GM12878 (cell line): ENCODE measurements at regions not wholly inside any gene's neighbourhood (a gene's known extent, or its start where the extent isn't known, plus 50 kb on each side); places are given as distances from the start of the nearest gene placed in this dataset.

Source experiments
- ATAC-seq: fragments of 200-7000 bp; cut with Tn5 transposase; 3 replicates; pipeline ENCODE4 v1.9.1; 2020; ENCODE audit warnings: mild to moderate bottlenecking, moderate library complexity
- BruUV-seq: library from RNA; stranded (reverse); fragments of 400-500 nt; replicated peaks from 2 replicates; lab custom pipeline; 2021; lab: Mats Ljungman, UMichigan
- CTCF ChIA-PET: fragments of 300-600 bp; sonication (Branson Sonifier 250); formaldehyde crosslinking; extraction: SDS; loops from one replicate; lab custom pipeline; 2021; ENCODE audit warnings: inconsistent platforms; lab: Yijun Ruan, JAX
- POLR2A ChIA-PET: fragments of 350-600 bp; formaldehyde crosslinking; extraction: SDS; loops from one replicate; lab custom pipeline; 2021; ENCODE audit warnings: inconsistent platforms; lab: Charles Lee
- RAD21 ChIA-PET: fragments of 300-600 bp; sonication (Branson Sonifier 250); formaldehyde crosslinking; loops from one replicate; lab custom pipeline; 2023; ENCODE audit warnings: antibody characterized with exemption; ENCODE audit not compliant: unreplicated experiment; lab: Charles Lee
- SMC1A ChIA-PET: fragments of 300-600 bp; sonication (Branson Sonifier 250); formaldehyde crosslinking; loops from one replicate; lab custom pipeline; 2023; ENCODE audit not compliant: unreplicated experiment, uncharacterized antibody; lab: Charles Lee
- DNase-seq: peaks from one replicate; pipeline ENCODE4 v3.0.0-alpha.2; 2011; ENCODE audit warnings: low read depth, low spot score
- FAIRE-seq: peaks from 3 replicates; lab custom pipeline; 2011; peaks lifted over from hg19 to GRCh38; lab: Jason Lieb, UNC
- H2AFZ ChIP-seq: 2 replicates; pipeline ENCODE4 v1.6.0; 2011; ENCODE audit warnings: low read depth, low read length, control low read depth; ENCODE audit not compliant: control insufficient read depth
- H3K27ac ChIP-seq: 2 replicates; pipeline ENCODE4 v1.5.1; 2011; ENCODE audit warnings: control low read depth; ENCODE audit not compliant: control insufficient read depth, insufficient read depth
- H3K27me3 ChIP-seq, 2 experiments: replicated peaks in 1 of 2; 2 replicates each; pipeline versions ENCODE4 v1.6.0 to v1.6.1; 2011; ENCODE audit warnings: low read length in 1 of 2; ENCODE audit not compliant: control insufficient read depth in 2 of 2, insufficient read depth in 2 of 2
- H3K36me3 ChIP-seq, 2 experiments: 2 replicates each; pipeline ENCODE4 v1.5.1; 2011; ENCODE audit warnings: low read length in 1 of 2; ENCODE audit not compliant: control insufficient read depth in 2 of 2, insufficient read depth in 2 of 2
- H3K4me1 ChIP-seq: 2 replicates; pipeline ENCODE4 v1.6.1; 2011; ENCODE audit warnings: mild to moderate bottlenecking, low read length, moderate library complexity, mixed read lengths; ENCODE audit not compliant: control insufficient read depth, insufficient read depth
- H3K4me2 ChIP-seq: 2 replicates; pipeline ENCODE4 v1.6.0; 2011; ENCODE audit warnings: control low read depth; ENCODE audit not compliant: control insufficient read depth, insufficient read depth
- H3K4me3 ChIP-seq: fragments of 200-600 bp; sonication (generic); 2 replicates; pipeline ENCODE4 v1.5.1; 2016
- H3K79me2 ChIP-seq: 2 replicates; pipeline ENCODE4 v1.6.0; 2011; ENCODE audit warnings: low read length; ENCODE audit not compliant: control insufficient read depth, insufficient read depth
- H3K9ac ChIP-seq: 2 replicates; pipeline ENCODE4 v1.8.0; 2011; ENCODE audit warnings: low read length, control low read depth, mixed read lengths; ENCODE audit not compliant: control insufficient read depth, insufficient read depth
- H3K9me3 ChIP-seq: replicated peaks from 3 replicates; pipeline ENCODE4 v1.5.1; 2011; ENCODE audit warnings: mild to moderate bottlenecking, low read length; ENCODE audit not compliant: control insufficient read depth, insufficient read depth
- H4K20me1 ChIP-seq: 2 replicates; pipeline ENCODE4 v1.6.0; 2011; ENCODE audit not compliant: control insufficient read depth, insufficient read depth
- ATF3 ChIP-seq: IDR thresholded peaks from 2 replicates; pipeline ENCODE4 v1.6.1; 2011; ENCODE audit warnings: low read depth, mild to moderate bottlenecking, low read length, moderate library complexity, borderline replicate concordance; ENCODE audit errors: extremely low read depth
- BCL11A ChIP-seq: IDR thresholded peaks from 2 replicates; pipeline ENCODE4 v1.6.1; 2011; ENCODE audit warnings: low read depth, low read length
- BCL3 ChIP-seq: IDR thresholded peaks from 2 replicates; pipeline ENCODE4 v1.6.1; 2011; ENCODE audit warnings: borderline replicate concordance, low read depth, mild to moderate bottlenecking, moderate library complexity, low read length; ENCODE audit not compliant: insufficient read depth, poor library complexity, severe bottlenecking
- CHD1 ChIP-seq: IDR thresholded peaks from 2 replicates; pipeline ENCODE4 v1.6.1; 2012; ENCODE audit warnings: low read depth, low read length, improper control_type of control experiment
- CTCF ChIP-seq, 3 experiments: IDR thresholded peaks in 2 of 3; conservative IDR thresholded peaks in 1 of 3; 2 replicates each; pipeline ENCODE4 v1.5.1; 2011; ENCODE audit warnings: low read depth in 3 of 3, low read length in 3 of 3, mild to moderate bottlenecking in 3 of 3, control low read depth in 2 of 3, moderate library complexity in 2 of 3, inconsistent platforms in 1 of 3, mixed read lengths in 1 of 3; ENCODE audit not compliant: control insufficient read depth in 2 of 3, insufficient read depth in 1 of 3; ENCODE audit errors: extremely low read depth in 1 of 3
- DPF2 ChIP-seq: fragments of 450-650 bp; IDR thresholded peaks from 2 replicates; pipeline ENCODE4 v1.6.1; 2017; ENCODE audit warnings: mild to moderate bottlenecking
- EED ChIP-seq: sonication (generic); IDR thresholded peaks from 2 replicates; pipeline ENCODE4 v1.6.1; 2016; ENCODE audit warnings: antibody characterized with exemption, low read depth
- FOXK2 ChIP-seq: fragments of 450-650 bp; IDR thresholded peaks from 2 replicates; pipeline ENCODE4 v1.6.1; 2017; ENCODE audit warnings: mild to moderate bottlenecking, moderate library complexity
- HDAC2 ChIP-seq: fragments of 200-600 bp; sonication (generic); IDR thresholded peaks from 2 replicates; pipeline ENCODE4 v1.6.1; 2017
- IRF3 ChIP-seq: fragments of 450-650 bp; IDR thresholded peaks from 2 replicates; pipeline ENCODE4 v1.6.1; 2014; ENCODE audit warnings: mild to moderate bottlenecking
- MLLT1 ChIP-seq: fragments of 450-650 bp; IDR thresholded peaks from 2 replicates; pipeline ENCODE4 v1.6.1; 2016; ENCODE audit warnings: mild to moderate bottlenecking
- MYC ChIP-seq: IDR thresholded peaks from 2 replicates; pipeline ENCODE4 v1.6.1; 2011; ENCODE audit warnings: mild to moderate bottlenecking, low read length, moderate library complexity, inconsistent platforms; ENCODE audit not compliant: insufficient read depth, insufficient replicate concordance, insufficient read length, severe bottlenecking
- NFYA ChIP-seq: IDR thresholded peaks from 2 replicates; pipeline ENCODE4 v1.6.1; 2011; ENCODE audit warnings: low read depth, mild to moderate bottlenecking, low read length, improper control_type of control experiment, borderline replicate concordance
- RUNX3 ChIP-seq: IDR thresholded peaks from 2 replicates; pipeline ENCODE4 v1.6.1; 2012; ENCODE audit warnings: low read length, inconsistent platforms
- SMAD5 ChIP-seq: IDR thresholded peaks from 2 replicates; pipeline ENCODE4 v1.6.1; 2016; ENCODE audit warnings: antibody characterized with exemption, low read depth
- SMARCA5 ChIP-seq: fragments of 450-650 bp; IDR thresholded peaks from 2 replicates; pipeline ENCODE4 v1.6.1; 2017; ENCODE audit warnings: mild to moderate bottlenecking
- TARDBP ChIP-seq: IDR thresholded peaks from 2 replicates; pipeline ENCODE4 v1.6.1; 2016; ENCODE audit warnings: borderline replicate concordance
- USF1 ChIP-seq: IDR thresholded peaks from 2 replicates; pipeline ENCODE4 v1.6.1; 2011; ENCODE audit warnings: borderline replicate concordance, low read depth, mild to moderate bottlenecking, moderate library complexity, mixed read lengths, low read length; ENCODE audit not compliant: insufficient read depth; ENCODE audit errors: extremely low read length
- ZNF24 ChIP-seq: fragments of 450-650 bp; IDR thresholded peaks from 2 replicates; pipeline ENCODE4 v1.6.1; 2017; ENCODE audit warnings: antibody characterized with exemption, mild to moderate bottlenecking
- ZSCAN29 ChIP-seq: fragments of 450-650 bp; IDR thresholded peaks from 2 replicates; pipeline ENCODE4 v1.6.1; 2017; ENCODE audit warnings: mild to moderate bottlenecking, moderate library complexity
- WGBS: methylation state at CpG from one replicate; pipeline ENCODE4 v1.1.6; 2016; ENCODE audit warnings: low lambda C conversion rate; ENCODE audit not compliant: insufficient replicate concordance, insufficient coverage; ENCODE audit errors: missing lambda C conversion rate; 5-methylcytosine and 5-hydroxymethylcytosine counted together
- in situ Hi-C: fragments of 300-500 bp; cut with MboI; formaldehyde crosslinking; loops from 9 replicates; pipeline ENCODE4 v1.14.3; 2018; ENCODE audit warnings: mixed read lengths
- intact Hi-C: fragments of 100-400 bp; cut with micrococcal nuclease; formaldehyde crosslinking; loops from one replicate; pipeline ENCODE4 v1.14.2; 2022; ENCODE audit not compliant: unreplicated experiment

GRCh38 chr1:4048076-4048475 lies 148.0 kb upstream of the C1orf174 start:
- Histone ChIP-seq H3K79me2 (no peaks in the 10 kb centered on the region), H3K4me2 (no peak overlapping the region), H3K9ac (no peak overlapping the region)
- no TSS peak for BruUV-seq
- TF ChIP-seq EED, result no peak
- TF ChIP-seq BCL11A, result no peak
- no peak for TF ChIP-seq USF1
- no peak for TF ChIP-seq HDAC2
- no peak for TF ChIP-seq IRF3
- TF ChIP-seq TARDBP, result no peak
- no peak for TF ChIP-seq CHD1
- no peak for TF ChIP-seq FOXK2
- TF ChIP-seq DPF2, result no peak
- TF ChIP-seq ATF3, result no peak
- no peak for TF ChIP-seq MLLT1
- no peak for TF ChIP-seq NFYA
- TF ChIP-seq BCL3, result no peak
- TF ChIP-seq SMAD5, result no peak
- TF ChIP-seq ZNF24, result no peak
- no peak for TF ChIP-seq MYC
- no peak for TF ChIP-seq ZSCAN29
- TF ChIP-seq CTCF (IDR thresholded peaks at IDR 0.05 in 2 of 3, conservative IDR thresholded peaks at IDR 0.05 in 1 of 3; ENCODE audit: control insufficient read depth in 2 of 3, extremely low read depth in 1 of 3, insufficient read depth in 1 of 3, low read depth in 3 of 3, low read length in 3 of 3), result no peak
- TF ChIP-seq RUNX3, result no peak
- no peak for TF ChIP-seq SMARCA5
- TF ChIP-seq, all 136 proteins: peak for 0
- POLR2A ChIA-PET, result no interaction called here
- Histone ChIP-seq H3K9me3 (no peaks in the 10 kb centered on the region), H2AFZ (no peak overlapping the region), H3K4me3 (no peak overlapping the region), H4K20me1 (no peaks in the 10 kb centered on the region), H3K27me3 (no peaks in the 10 kb centered on the region), H3K36me3 (no peaks in the 10 kb centered on the region), H3K4me1 (no peaks in the 10 kb centered on the region), H3K27ac (no peak overlapping the region)
- FAIRE-seq, result no peak
- ATAC-seq, result no peak
- RAD21 ChIA-PET, result no interaction called here
- no peak for DNase-seq
- 27% methylated on average over 14 of the region's 14 CpGs for WGBS
- in situ Hi-C loops, result no loop called here
- intact Hi-C loops, result no loop called here
- SMC1A ChIA-PET, result interaction anchor here (1.1 kb wide), 1 partner anchor 13 kb away, joined by 3 read pairs; no protein-coding TSS in a partner anchor
- CTCF ChIA-PET, result interaction anchor here (0.6 kb wide), 1 partner anchor 135 kb away, joined by 3 read pairs; no protein-coding TSS in a partner anchor
